HG03039 (cell line): ENCODE measurements at regions not wholly inside any gene's neighbourhood (a gene's known extent, or its start where the extent isn't known, plus 50 kb on each side); places are given as distances from the start of the nearest gene placed in this dataset.

Source experiments
- ATAC-seq: cut with Tn5 transposase; IDR thresholded peaks from one replicate; pipeline ENCODE4 v1.9.1; 2021; ENCODE audit warnings: mild to moderate bottlenecking, moderate library complexity; ENCODE audit not compliant: unreplicated experiment

- ATAC-seq, result no peak
Observed at GRCh38 chr20:40244286-40244685, 444.8 kb downstream of the MAFB start.

DNA sequence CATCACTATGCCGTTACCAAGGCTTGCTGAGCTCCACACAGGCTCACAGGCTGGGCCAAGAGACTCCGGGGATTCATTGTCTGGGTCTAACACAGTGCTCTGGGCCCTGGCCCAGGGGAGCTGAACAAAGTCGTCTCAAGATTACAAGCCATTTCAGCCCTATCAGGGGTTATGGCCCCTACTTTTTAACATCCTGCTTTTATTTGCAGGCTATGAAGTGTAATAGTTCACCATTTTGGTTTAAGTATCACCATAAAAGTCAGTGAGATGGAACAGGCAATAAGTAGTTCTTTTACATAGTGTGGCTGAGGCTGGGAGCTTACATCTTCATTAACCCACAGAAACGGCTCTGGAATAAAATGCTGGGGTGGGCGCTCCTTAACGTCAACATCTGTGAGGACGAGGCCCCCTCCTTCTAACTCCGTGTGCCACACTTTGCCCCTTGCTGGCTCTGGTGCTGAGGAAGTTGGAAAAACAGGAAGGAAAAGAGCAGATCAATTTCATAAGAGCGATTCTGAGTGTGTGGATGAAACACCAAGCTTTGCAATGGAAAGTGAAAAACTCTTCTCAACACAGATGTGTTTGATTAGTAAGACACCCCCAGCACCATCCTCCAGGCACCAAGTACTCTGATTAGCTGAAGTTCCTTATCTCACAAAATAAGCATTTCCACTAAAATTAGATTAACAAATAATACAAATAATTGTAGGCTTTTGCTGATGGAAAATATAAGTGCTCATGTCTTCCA is 447.3 kb downstream of the MAFB start:
- ATAC-seq, result no peak

DNA sequence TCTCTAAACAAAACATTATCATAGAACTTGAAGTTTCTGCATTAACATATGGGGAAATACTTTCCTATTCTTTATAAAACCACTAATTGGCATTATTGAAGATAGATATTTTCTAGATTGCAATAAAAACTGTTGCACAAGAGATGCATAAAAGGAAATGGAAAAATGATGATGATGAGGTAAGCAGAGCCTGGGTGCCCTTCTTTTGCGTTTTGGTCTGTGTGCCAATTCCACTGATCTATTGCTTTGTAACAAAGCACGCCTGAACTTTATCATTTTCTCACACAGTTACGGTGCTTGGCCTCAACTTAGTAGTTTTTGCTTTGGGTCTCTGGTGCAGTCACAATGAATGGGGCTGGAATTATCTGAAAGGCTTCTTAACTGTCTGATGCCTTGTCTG is 450.5 kb downstream of the MAFB start:
- no peak for ATAC-seq

- ATAC-seq, result no peak
Observed at GRCh38 chr20:40234593-40234992, 454.4 kb downstream of the MAFB start.

GRCh38 chr20:40233406-40233805 is 455.6 kb downstream of the MAFB start:
- no peak for ATAC-seq

DNA sequence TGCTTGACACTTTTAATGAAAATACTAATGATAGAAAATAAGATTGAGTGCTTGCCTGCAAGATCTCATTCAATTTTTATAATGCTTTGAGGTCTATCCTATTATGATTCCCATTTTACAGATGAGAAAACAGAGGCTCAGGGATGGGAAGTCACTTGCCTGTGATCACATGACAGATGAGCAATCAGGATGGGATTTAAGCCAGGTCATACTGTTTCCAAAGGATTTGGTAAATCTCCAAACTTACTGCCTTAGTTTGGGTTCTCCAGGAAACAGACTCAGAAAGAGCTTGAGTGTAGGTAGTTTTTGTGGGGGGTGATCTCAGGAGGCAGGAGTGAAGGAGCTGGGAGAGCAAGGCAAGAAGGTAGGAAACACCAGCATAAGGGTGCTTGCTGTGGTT is 456.3 kb downstream of the MAFB start:
- no peak for ATAC-seq

DNA sequence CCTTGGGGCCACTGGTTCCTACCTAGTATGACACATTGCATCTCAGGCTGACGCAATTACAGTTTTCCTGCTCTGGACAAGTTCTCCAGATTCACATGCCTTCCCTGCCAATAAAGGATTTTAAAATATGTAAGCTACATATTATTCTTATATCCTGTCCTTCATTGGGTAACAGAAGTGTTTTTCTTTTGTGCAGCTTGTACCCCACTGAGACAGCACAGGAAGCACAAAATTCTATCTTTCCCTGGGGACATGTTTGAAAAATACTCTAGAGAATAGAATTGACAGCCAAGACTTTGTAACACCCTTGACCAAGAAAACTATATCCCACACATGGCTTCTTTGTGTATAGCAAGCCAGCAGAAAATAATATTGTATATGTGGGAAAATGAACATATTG is 456.8 kb downstream of the MAFB start:
- no peak for ATAC-seq

DNA sequence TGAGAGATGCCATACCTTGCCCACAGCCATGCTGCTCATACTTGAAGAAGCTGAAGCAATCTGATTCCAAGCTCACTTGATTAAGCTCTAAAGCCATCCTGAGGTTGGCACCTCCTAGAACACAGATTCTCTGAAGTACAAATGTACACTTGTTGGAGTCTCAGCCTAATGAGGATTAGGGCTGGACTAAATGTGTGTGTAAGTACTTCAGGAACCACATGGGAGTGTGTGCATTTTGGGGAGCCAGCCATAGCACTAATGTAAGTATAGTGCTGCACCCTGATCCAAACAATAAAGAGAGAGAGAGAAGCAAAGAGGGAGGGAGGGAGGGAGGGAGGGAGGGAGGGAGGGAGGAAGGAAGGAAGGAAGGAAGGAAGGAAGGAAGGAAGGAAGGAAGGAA is 458.6 kb downstream of the MAFB start:
- ATAC-seq, result no peak

DNA sequence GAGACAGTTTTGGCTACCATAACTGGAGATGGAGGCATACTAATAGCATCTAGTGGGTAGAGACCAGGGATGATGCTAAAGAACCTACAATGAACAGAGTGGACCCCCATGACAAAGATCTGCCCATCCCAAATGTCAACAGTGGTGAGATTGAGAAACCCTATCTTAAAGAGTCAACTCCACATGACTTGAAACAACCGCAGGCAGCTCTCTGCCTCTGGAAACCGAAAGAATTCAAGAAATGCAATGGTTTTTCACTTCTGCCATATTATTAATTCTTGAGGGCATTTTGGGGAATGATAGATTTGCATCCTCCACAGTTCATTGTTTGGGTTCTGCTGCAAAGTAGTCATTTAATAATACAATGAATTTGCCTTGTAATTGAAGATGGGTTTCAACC is 463.4 kb downstream of the MAFB start:
- no peak for ATAC-seq

GRCh38 chr20:40223810-40224209 is 465.2 kb downstream of the MAFB start:
- no peak for ATAC-seq

- no peak for ATAC-seq
Observed at GRCh38 chr20:40218971-40219370, 470.1 kb downstream of the MAFB start.

- ATAC-seq, result no peak
Observed at GRCh38 chr20:40218316-40218969, 470.6 kb downstream of the MAFB start.

DNA sequence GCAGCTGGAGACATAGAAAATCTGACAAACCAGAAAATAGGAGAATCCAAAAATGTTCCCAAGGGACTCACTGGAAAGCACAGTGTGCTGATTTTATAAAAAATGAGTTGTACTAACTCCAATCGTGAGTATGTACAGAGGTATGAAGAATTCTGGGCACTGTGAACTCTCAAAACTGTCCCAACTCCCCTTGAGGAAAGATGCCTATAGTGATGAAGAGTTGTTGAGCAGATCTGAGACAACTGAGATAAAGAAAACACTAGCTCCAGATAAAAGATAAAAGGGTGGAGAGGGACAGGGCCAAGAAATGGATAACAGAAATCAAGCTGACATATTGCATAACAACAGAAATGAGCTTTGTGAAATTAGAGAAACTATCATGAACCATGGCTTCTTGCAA is 481.4 kb downstream of the MAFB start:
- ATAC-seq, result no peak

DNA sequence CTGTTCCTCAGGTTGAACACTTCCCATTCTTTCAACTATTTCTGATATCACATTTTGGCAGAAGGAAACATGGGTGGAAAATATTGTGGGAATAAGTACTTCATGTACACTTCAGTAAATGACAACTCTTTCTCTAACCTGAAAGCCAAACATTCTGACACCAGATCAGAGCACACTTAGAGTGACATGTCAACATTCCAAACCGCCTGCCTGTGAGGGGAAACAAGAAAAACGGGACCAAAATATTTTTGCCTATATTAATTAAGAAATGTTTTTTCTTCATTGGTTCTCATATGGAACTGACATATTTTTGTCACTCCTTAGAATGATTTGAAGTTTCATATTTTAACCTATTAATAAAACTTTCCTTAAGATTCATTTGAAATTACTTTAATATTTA is 483.1 kb downstream of the MAFB start:
- no peak for ATAC-seq

DNA sequence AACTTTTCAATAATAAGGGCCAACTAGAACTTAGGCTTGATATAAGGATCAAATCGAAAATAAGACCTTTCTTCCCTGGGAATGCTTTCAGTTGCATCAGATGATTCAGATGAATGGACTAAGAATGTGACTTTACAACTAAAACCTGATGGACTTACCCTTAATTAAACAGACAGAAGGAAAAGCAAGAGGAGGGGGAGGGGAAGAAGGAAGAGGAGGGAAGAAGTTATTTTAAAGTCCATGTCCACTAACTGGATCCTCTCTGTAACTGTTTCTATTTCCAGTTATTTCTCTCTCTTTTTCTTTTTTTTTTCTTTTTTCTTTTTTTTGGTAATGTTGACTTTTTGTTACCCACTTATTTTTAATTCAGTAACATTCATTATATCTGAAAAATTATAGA is 486.0 kb downstream of the MAFB start:
- no peak for ATAC-seq

GRCh38 chr20:40197691-40198090 is 491.3 kb downstream of the MAFB start:
- ATAC-seq, result no peak

- ATAC-seq, result no peak
Observed at GRCh38 chr20:40196846-40197436, 492.1 kb downstream of the MAFB start.

DNA sequence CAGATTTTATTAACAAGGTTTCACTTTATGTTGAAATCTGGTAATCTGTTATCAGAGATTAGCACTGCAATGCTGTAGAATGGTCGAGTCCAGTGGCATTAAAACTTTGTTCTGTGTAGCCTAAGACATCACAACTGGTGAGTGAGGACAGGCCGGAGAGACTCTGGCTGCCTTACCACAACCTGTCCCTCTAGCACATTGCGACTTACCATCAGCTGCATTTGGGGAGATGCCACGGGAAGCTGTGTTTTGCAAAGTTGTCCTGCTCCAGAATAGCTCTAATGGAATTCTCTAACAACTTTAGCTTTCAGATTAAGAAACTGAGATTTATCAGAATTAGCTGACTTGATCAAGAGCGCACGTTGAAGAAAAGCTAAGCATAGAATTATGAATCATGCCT is 493.3 kb downstream of the MAFB start:
- no peak for ATAC-seq

- ATAC-seq, result no peak
Observed at GRCh38 chr20:40192529-40192928, 496.5 kb downstream of the MAFB start.

- ATAC-seq, result no peak
Observed at GRCh38 chr20:40192081-40192480, 497.0 kb downstream of the MAFB start.

GRCh38 chr20:40191573-40191972 is 497.5 kb downstream of the MAFB start:
- ATAC-seq, result no peak

GRCh38 chr20:40189621-40190020 is 499.4 kb downstream of the MAFB start:
- no peak for ATAC-seq
